Ascending aorta (tissue), 2 donors: ENCODE measurements at regions not wholly inside any gene's neighbourhood (a gene's known extent, or its start where the extent isn't known, plus 50 kb on each side); places are given as distances from the start of the nearest gene placed in this dataset.

Experiments
- DNase-seq, 2 donors: peaks; one replicate each; pipeline ENCODE4 v3.0.0-alpha.2; 2019; ENCODE audit warnings: low spot score in 2 of 2
- H3K27ac ChIP-seq, 2 donors: fragments of 200-600 bp; sonication (generic); one replicate each; pipeline ENCODE4 v1.5.1; 2016 to 2017; ENCODE audit warnings: mild to moderate bottlenecking in 1 of 2
- H3K27me3 ChIP-seq: fragments of 200-600 bp; sonication (generic); one replicate; pipeline ENCODE4 v1.5.1; 2017
- H3K36me3 ChIP-seq, 2 donors: fragments of 200-600 bp; sonication (generic); one replicate each; pipeline ENCODE4 v1.5.1; 2016
- H3K4me1 ChIP-seq, 2 donors: fragments of 200-600 bp; sonication (generic); one replicate each; pipeline ENCODE4 v1.5.1; 2016 to 2017; ENCODE audit warnings: mild to moderate bottlenecking in 1 of 2
- H3K4me3 ChIP-seq, 2 donors: fragments of 200-600 bp; sonication (generic); one replicate each; pipeline ENCODE4 v1.5.1; 2016 to 2017; ENCODE audit warnings: mild to moderate bottlenecking in 1 of 2
- H3K9me3 ChIP-seq, 2 donors: fragments of 200-600 bp; sonication (generic); one replicate each; pipeline ENCODE4 v1.5.1; 2016
- CTCF ChIP-seq, 3 experiments: fragments of 200-600 bp in 2 of 3; fragments of 450-650 bp in 1 of 3; sonication (generic) in 2 of 3; IDR thresholded peaks; one replicate each; pipeline ENCODE4 v1.5.1; 2016 to 2019; ENCODE audit warnings: antibody characterized with exemption in 3 of 3, mild to moderate bottlenecking in 1 of 3, moderate library complexity in 1 of 3
- intact Hi-C: fragments of 100-400 bp; cut with DNase I; formaldehyde crosslinking; loops from one replicate; pipeline ENCODE4 v1.15.1; 2023

DNA sequence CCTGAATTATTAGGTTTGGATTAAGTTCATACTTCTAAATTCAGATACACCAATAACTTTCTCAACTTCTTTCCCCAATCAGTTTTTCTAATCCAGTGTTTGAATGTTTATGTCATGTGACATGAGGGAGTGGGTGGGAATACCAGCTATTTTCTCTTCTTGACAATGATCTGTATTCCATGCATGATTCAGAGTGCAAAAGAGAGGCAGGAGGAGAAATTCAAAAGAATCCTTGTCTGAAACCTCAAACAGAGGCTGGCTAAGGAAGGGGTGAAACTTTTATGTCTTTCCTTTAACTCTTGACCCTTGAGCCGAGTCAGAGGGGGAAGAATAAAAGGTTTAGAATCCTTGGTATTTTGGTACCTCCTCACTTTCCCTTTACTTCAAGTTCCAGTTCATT is 544.7 kb downstream of the SPRY1 start:
- H3K9me3 ChIP-seq: no peaks in the 10 kb centered on the region
- H3K4me3 ChIP-seq: no peak overlapping the region
- no peaks in the 10 kb centered on the region for H3K36me3 ChIP-seq
- H3K27ac ChIP-seq: no peak overlapping the region
- intact Hi-C loops: no loop called here
- peaks cover 0 to 3% of the 10 kb centered on the region in 2 donors for H3K4me1 ChIP-seq
- TF ChIP-seq CTCF (IDR thresholded peaks at IDR 0.05): no peak
- DNase-seq: no peak
- H3K27me3 ChIP-seq: no peaks in the 10 kb centered on the region

- intact Hi-C loops: no loop called here
- Histone ChIP-seq H3K9me3 (no peaks in the 10 kb centered on the region), H3K4me3 (no peak overlapping the region), H3K27me3 (no peaks in the 10 kb centered on the region), H3K27ac (no peak overlapping the region), H3K36me3 (no peaks in the 10 kb centered on the region), H3K4me1 (no peaks in the 10 kb centered on the region)
- no peak for TF ChIP-seq CTCF (IDR thresholded peaks at IDR 0.05)
- DNase-seq: no peak
Observed at GRCh38 chr4:123943976-123944375, 547.4 kb downstream of the SPRY1 start.

- H3K36me3 ChIP-seq: no peaks in the 10 kb centered on the region
- no peaks in the 10 kb centered on the region for H3K27me3 ChIP-seq
- no peak overlapping the region for H3K4me3 ChIP-seq
- intact Hi-C loops: no loop called here
- H3K9me3 ChIP-seq: no peaks in the 10 kb centered on the region
- DNase-seq: no peak
- no peak for TF ChIP-seq CTCF (IDR thresholded peaks at IDR 0.05)
- no peak overlapping the region for H3K27ac ChIP-seq
- H3K4me1 ChIP-seq: no peaks in the 10 kb centered on the region
Observed at GRCh38 chr4:123945301-123945700, 548.7 kb downstream of the SPRY1 start.

DNA sequence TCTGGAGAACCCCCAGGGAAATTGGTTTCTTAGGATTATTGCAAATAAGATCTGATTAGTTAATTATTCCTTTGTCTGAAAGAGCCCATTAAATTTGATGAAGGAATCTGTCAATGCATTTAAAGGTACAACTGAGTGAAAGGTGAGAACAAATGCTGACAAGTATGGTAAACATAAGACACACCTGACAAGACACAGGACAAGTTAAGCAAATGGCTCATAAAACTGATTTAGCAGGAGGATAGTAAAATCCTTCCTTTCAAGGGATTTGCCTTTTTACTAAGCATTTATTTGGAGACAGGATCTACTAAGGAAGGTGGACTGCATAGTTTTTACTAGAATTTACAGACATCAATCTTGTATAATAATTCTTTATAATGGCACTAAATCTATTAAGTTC is 553.9 kb downstream of the SPRY1 start:
- no peak overlapping the region for H3K27ac ChIP-seq
- DNase-seq: no peak
- H3K36me3 ChIP-seq: no peaks in the 10 kb centered on the region
- H3K9me3 ChIP-seq: no peaks in the 10 kb centered on the region
- no peaks in the 10 kb centered on the region for H3K4me1 ChIP-seq
- no peaks in the 10 kb centered on the region for H3K27me3 ChIP-seq
- no peak overlapping the region for H3K4me3 ChIP-seq
- no peak for TF ChIP-seq CTCF (IDR thresholded peaks at IDR 0.05)
- intact Hi-C loops: no loop called here

GRCh38 chr4:123952530-123953274 is 556.1 kb downstream of the SPRY1 start:
- no peaks in the 10 kb centered on the region for H3K27me3 ChIP-seq

More at GRCh38 chr4:123952530-123953274, 556.1 kb downstream of the SPRY1 start:
- Histone ChIP-seq H3K36me3 (no peaks in the 10 kb centered on the region), H3K4me3 (no peak overlapping the region), H3K27ac (no peak overlapping the region), H3K4me1 (no peaks in the 10 kb centered on the region), H3K9me3 (no peaks in the 10 kb centered on the region)
- no peak for TF ChIP-seq CTCF (IDR thresholded peaks at IDR 0.05)
- intact Hi-C loops: no loop called here
- no peak for DNase-seq
